Left ventricle myocardium inferior (tissue), 1 donor: ENCODE measurements at regions not wholly inside any gene's neighbourhood (a gene's known extent, or its start where the extent isn't known, plus 50 kb on each side); places are given as distances from the start of the nearest gene placed in this dataset.
A peak's percentile ranks its signal among the peaks of the same experiment; 100 is the strongest.

ENCODE experiments used
- DNase-seq: peaks from one replicate; pipeline ENCODE4 v3.0.0-alpha.2; 2020
- H3K27ac ChIP-seq: fragments of 200-600 bp; replicated peaks from 2 replicates; pipeline ENCODE4 v1.8.0; 2021
- H3K27me3 ChIP-seq: fragments of 200-600 bp; 2 replicates; pipeline ENCODE4 v1.8.0; 2021; ENCODE audit warnings: low read depth
- H3K36me3 ChIP-seq: fragments of 200-600 bp; 2 replicates; pipeline ENCODE4 v1.8.0; 2021
- H3K4me1 ChIP-seq: fragments of 200-600 bp; 2 replicates; pipeline ENCODE4 v1.8.0; 2021
- H3K4me3 ChIP-seq: fragments of 200-600 bp; 2 replicates; pipeline ENCODE4 v1.8.0; 2021; ENCODE audit warnings: mild to moderate bottlenecking, moderate library complexity
- H3K9me3 ChIP-seq: fragments of 200-600 bp; replicated peaks from 2 replicates; pipeline ENCODE4 v1.8.0; 2021
- intact Hi-C: fragments of 100-400 bp; cut with micrococcal nuclease; formaldehyde crosslinking; loops from one replicate; pipeline ENCODE4 v1.11.0; 2022
- TF ChIP-seq, protein P1 (sequence below): fragments of 200-600 bp; IDR thresholded peaks from 2 replicates; pipeline ENCODE4 v1.8.0; 2021; ENCODE audit warnings: antibody characterized with exemption, mild to moderate bottlenecking, borderline replicate concordance
- donor health status: DM: no; HTN: yes; CAD: no; lungs with severe emphysema.

DNA sequence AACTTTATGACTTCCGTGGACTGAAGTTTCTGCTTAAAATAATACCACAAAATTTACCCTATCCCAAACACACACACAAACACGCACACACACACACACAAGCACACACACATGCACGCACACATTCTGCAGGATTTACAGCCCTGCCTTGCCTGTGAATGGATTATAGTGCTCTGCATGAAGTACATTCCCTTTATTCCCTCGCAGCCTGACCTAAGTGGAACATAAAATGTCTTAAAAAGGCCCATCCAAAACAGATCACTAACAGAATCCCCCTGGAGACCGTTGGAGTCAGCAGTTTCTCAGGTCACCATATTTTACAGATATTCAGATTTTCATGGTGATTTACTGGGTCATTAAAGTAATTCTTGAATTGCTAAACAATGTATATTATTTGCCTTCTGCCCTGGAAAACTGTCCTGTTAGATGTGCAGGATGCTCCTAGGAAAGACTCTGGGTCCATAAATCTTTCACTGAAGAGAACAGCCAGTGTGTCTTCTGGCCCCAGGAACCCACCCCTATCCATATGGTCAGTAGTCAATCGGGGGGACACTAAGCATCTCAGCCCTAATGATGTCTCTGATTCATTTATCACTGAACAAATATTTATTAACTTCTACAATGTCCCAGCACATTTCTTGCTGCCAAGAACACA is 587.7 kb upstream of the BOD1L1 start:
- Histone ChIP-seq H3K27ac (no peak overlapping the region), H3K27me3 (no peaks in the 10 kb centered on the region), H3K4me1 (peaks cover 3% of the 10 kb centered on the region), H3K4me3 (no peak overlapping the region), H3K36me3 (no peaks in the 10 kb centered on the region), H3K9me3 (no peaks in the 10 kb centered on the region)
- intact Hi-C loops, result no loop called here
- TF ChIP-seq, protein P1, sequence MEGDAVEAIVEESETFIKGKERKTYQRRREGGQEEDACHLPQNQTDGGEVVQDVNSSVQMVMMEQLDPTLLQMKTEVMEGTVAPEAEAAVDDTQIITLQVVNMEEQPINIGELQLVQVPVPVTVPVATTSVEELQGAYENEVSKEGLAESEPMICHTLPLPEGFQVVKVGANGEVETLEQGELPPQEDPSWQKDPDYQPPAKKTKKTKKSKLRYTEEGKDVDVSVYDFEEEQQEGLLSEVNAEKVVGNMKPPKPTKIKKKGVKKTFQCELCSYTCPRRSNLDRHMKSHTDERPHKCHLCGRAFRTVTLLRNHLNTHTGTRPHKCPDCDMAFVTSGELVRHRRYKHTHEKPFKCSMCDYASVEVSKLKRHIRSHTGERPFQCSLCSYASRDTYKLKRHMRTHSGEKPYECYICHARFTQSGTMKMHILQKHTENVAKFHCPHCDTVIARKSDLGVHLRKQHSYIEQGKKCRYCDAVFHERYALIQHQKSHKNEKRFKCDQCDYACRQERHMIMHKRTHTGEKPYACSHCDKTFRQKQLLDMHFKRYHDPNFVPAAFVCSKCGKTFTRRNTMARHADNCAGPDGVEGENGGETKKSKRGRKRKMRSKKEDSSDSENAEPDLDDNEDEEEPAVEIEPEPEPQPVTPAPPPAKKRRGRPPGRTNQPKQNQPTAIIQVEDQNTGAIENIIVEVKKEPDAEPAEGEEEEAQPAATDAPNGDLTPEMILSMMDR, result no peak
- DNase-seq, result no peak

DNA sequence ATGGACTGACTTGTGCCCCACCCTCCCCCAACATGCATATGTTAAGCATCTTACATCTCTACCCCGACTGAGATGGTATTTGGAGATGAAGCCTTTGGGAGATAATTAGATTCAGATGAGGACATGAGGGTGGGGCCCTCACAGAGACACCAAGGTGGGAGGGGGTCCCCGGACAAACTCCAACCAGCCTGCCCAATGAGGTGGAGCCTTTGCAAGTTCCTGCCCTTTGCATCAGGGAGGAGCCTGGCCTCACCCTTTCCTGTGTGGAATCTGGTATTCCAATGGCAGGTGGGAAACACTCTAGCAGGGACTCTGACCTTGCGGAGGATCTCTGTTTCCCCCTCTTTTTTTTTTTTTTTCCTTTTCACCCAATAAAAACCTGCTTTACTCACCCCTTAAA is 589.9 kb upstream of the BOD1L1 start:
- intact Hi-C loops, result no loop called here
- TF ChIP-seq, protein P1, result no peak
- Histone ChIP-seq H3K4me3 (no peak overlapping the region), H3K36me3 (no peaks in the 10 kb centered on the region), H3K4me1 (peaks cover 9% of the 10 kb centered on the region), H3K27me3 (no peaks in the 10 kb centered on the region), H3K27ac (no peak overlapping the region), H3K9me3 (no peaks in the 10 kb centered on the region)
- DNase-seq, result no peak

DNA sequence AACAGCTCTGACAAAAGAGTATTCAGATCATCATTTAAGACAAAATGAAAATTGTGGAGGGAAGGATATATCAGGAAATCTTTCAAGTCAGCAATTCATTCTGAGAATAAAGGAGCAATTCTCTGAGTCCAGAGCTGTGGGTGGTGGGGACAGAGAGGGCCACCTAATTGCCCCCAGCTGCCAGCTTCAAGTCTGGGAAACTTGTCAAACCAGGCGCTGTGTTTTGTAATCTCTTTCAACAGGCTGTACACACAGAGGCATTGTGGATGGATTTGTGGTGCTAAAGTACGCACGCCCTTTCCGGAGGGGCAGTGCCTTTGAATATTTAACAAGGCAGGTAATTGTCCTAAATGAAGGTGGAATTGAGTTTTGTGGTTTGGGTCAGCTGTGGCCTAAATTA is 591.1 kb upstream of the BOD1L1 start:
- intact Hi-C loops, result no loop called here
- Histone ChIP-seq H3K36me3 (no peaks in the 10 kb centered on the region), H3K4me1 (peaks cover 21% of the 10 kb centered on the region), H3K9me3 (no peaks in the 10 kb centered on the region), H3K27me3 (no peaks in the 10 kb centered on the region), H3K4me3 (no peak overlapping the region), H3K27ac (no peak overlapping the region)
- TF ChIP-seq, protein P1, result no peak
- DNase-seq, result no peak

DNA sequence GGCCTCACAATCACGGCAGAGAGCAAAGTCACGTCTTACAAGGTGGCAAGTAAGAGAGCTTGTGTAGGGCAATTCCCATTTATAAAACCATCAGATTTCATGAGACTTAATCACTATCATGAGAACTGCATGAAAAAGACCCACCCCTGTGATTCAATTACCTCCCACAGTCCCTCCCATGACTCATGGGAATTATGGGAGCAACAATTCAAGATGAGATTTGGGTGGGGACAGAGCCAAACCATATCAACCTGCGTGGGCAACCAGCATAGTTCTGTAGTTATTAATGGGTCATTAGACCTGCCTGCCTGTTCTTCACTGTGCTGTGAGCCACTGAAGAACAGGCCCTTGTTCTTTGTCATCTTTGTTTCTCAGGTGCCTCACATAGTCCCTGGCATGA is 593.7 kb upstream of the BOD1L1 start:
- TF ChIP-seq, protein P1, result no peak
- Histone ChIP-seq H3K36me3 (no peaks in the 10 kb centered on the region), H3K27me3 (no peaks in the 10 kb centered on the region), H3K27ac (no peak overlapping the region), H3K9me3 (no peaks in the 10 kb centered on the region), H3K4me1 (peaks cover 27% of the 10 kb centered on the region), H3K4me3 (no peak overlapping the region)
- no peak for DNase-seq
- intact Hi-C loops, result no loop called here

DNA sequence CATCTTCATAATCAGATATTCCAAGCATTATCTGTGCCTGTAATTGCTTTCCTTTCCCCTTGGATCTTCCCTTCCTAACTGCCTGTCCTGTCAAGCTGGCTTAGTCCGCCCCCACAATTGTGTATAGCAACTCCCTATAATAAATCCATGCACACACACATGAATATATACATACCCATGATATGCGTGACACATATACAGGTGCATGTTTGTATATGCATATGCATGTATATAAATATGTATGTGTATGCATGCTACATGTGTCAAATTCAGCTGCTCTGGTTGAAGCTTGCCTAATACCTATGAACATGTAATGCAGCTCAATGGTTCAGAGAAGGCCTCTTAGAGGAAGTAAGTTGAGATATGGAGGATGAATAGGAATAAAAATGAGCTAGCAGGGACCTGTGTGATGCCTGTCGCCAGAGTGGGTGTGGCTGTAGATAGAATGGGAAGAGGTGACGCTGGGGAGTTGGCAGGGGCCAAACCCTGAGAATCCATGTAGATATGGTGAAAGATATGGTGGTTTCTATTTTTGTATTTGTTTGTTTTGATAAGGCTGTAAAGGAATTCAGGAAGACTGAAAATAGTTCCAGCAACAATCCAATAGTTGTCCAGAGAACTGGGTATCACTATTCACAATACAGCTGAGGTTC is 595.0 kb upstream of the BOD1L1 start:
- Histone ChIP-seq H3K9me3 (no peaks in the 10 kb centered on the region), H3K27ac (peak overlapping the region; percentile 55), H3K27me3 (no peaks in the 10 kb centered on the region), H3K36me3 (no peaks in the 10 kb centered on the region), H3K4me1 (peaks cover 27% of the 10 kb centered on the region), H3K4me3 (peak overlapping the region; percentile 10)
- TF ChIP-seq, protein P1, result no peak
- intact Hi-C loops, result no loop called here
- DNase-seq, result peak; percentile 45
